Endothelial cell of umbilical vein (primary cell): ENCODE measurements at regions not wholly inside any gene's neighbourhood (a gene's known extent, or its start where the extent isn't known, plus 50 kb on each side); places are given as distances from the start of the nearest gene placed in this dataset.

Experiments used
- BruUV-seq: library from RNA; stranded (reverse); fragments of 400-500 nt; replicated peaks from 2 replicates; lab custom pipeline; 2021; lab: Mats Ljungman, UMichigan
- CTCF ChIA-PET: fragments of 300-600, 350-600 bp; sonication (Branson Sonifier 250); formaldehyde crosslinking; loops from one replicate; lab custom pipeline; 2021; ENCODE audit warnings: antibody characterized with exemption, inconsistent platforms; lab: Charles Lee
- POLR2A ChIA-PET: fragments of 300-600, 350-600 bp; sonication (Branson Sonifier 250); formaldehyde crosslinking; loops from one replicate; lab custom pipeline; 2021; ENCODE audit warnings: antibody characterized with exemption, inconsistent platforms; lab: Charles Lee
- DNase-seq: peaks from one replicate; pipeline ENCODE4 v3.0.0-alpha.2; 2011; ENCODE audit warnings: low read depth, low spot score
- FAIRE-seq: peaks from 2 replicates; lab custom pipeline; 2011; peaks lifted over from hg19 to GRCh38; lab: Jason Lieb, UNC
- H2AFZ ChIP-seq: 2 replicates; pipeline ENCODE4 v1.6.0; 2012; ENCODE audit warnings: low read depth, low read length, control low read depth, inconsistent platforms
- H3K27ac ChIP-seq: 2 replicates; pipeline ENCODE4 v1.5.1; 2011; ENCODE audit warnings: low read depth, mild to moderate bottlenecking, control low read depth, low read length, moderate library complexity; ENCODE audit not compliant: insufficient read depth
- H3K27me3 ChIP-seq, 2 experiments: 2 replicates each; pipeline versions ENCODE4 v1.6.0 to v1.6.1; 2011; ENCODE audit warnings: low read length in 2 of 2, mixed read lengths in 1 of 2; ENCODE audit not compliant: control insufficient read depth in 2 of 2, insufficient read depth in 2 of 2
- H3K36me3 ChIP-seq, 2 experiments: 2 replicates in 1 of 2; 3 replicates in 1 of 2; pipeline ENCODE4 v1.5.1; 2011; ENCODE audit warnings: low read length in 2 of 2, mild to moderate bottlenecking in 1 of 2, moderate library complexity in 1 of 2; ENCODE audit not compliant: control insufficient read depth in 2 of 2, insufficient read depth in 2 of 2; ENCODE audit errors: extremely low read depth in 1 of 2
- H3K4me1 ChIP-seq: 3 replicates; pipeline ENCODE4 v1.5.1; 2011; ENCODE audit warnings: mild to moderate bottlenecking, low read length; ENCODE audit not compliant: control insufficient read depth, insufficient read depth; ENCODE audit errors: extremely low read depth
- H3K4me2 ChIP-seq: 2 replicates; pipeline ENCODE4 v1.6.1; 2011; ENCODE audit warnings: low read length, control low read depth, mixed read lengths; ENCODE audit not compliant: insufficient read depth
- H3K4me3 ChIP-seq, 3 experiments: fragments of 200-600 bp in 1 of 3; sonication (generic), shearing (Covaris generic) in 1 of 3; replicated peaks in 1 of 3; 2 replicates each; pipeline ENCODE4 v1.5.1; 2011 to 2016; ENCODE audit warnings: control low read depth in 3 of 3, low read length in 3 of 3, mild to moderate bottlenecking in 2 of 3, inconsistent platforms in 1 of 3, low read depth in 1 of 3, moderate library complexity in 1 of 3; ENCODE audit not compliant: insufficient read depth in 1 of 3
- H3K79me2 ChIP-seq: 2 replicates; pipeline ENCODE4 v1.6.0; 2012; ENCODE audit warnings: low read length, inconsistent platforms; ENCODE audit not compliant: control insufficient read depth, insufficient read depth
- H3K9ac ChIP-seq: replicated peaks from 2 replicates; pipeline ENCODE3; 2011; ENCODE audit warnings: low read length, control low read depth; ENCODE audit not compliant: insufficient read depth; ENCODE audit errors: extremely low read depth
- H3K9me1 ChIP-seq: replicated peaks from 3 replicates; pipeline ENCODE4 v1.6.0; 2011; ENCODE audit warnings: mild to moderate bottlenecking, low read length; ENCODE audit not compliant: control insufficient read depth, insufficient read depth; ENCODE audit errors: extremely low read depth
- H3K9me3 ChIP-seq: replicated peaks from 2 replicates; pipeline ENCODE4 v1.5.1; 2012; ENCODE audit warnings: low read length, inconsistent platforms; ENCODE audit not compliant: control insufficient read depth, insufficient read depth
- H4K20me1 ChIP-seq: replicated peaks from 2 replicates; pipeline ENCODE3; 2011; ENCODE audit warnings: mild to moderate bottlenecking, low read length; ENCODE audit not compliant: control insufficient read depth, insufficient read depth; ENCODE audit errors: extremely low read depth
- CTCF ChIP-seq, 2 donors: IDR thresholded peaks; 1 replicate in 1 of 2; 2 replicates in 1 of 2; pipeline ENCODE4 v1.5.1; 2011; ENCODE audit warnings: low read length in 2 of 2, mild to moderate bottlenecking in 2 of 2, moderate library complexity in 2 of 2, control low read depth in 1 of 2, inconsistent platforms in 1 of 2, low read depth in 1 of 2; ENCODE audit not compliant: insufficient read depth in 1 of 2; ENCODE audit errors: extremely low read depth in 1 of 2
- EZH2 ChIP-seq: IDR thresholded peaks from 2 replicates; pipeline ENCODE4 v1.6.1; 2012; ENCODE audit warnings: borderline replicate concordance, low read depth, mild to moderate bottlenecking, moderate library complexity, low read length, inconsistent platforms; ENCODE audit not compliant: severe bottlenecking
- FOS ChIP-seq: IDR thresholded peaks from 2 replicates; pipeline ENCODE4 v1.6.1; 2011; ENCODE audit warnings: mild to moderate bottlenecking, low read length, moderate library complexity, borderline replicate concordance; ENCODE audit not compliant: insufficient read depth
- GATA2 ChIP-seq: IDR thresholded peaks from 2 replicates; pipeline ENCODE4 v1.7.0; 2011; ENCODE audit warnings: low read depth, mild to moderate bottlenecking, moderate library complexity, mixed read lengths, low read length; ENCODE audit not compliant: insufficient read length, insufficient read depth
- JUN ChIP-seq: IDR thresholded peaks from 2 replicates; pipeline ENCODE4 v1.6.1; 2011; ENCODE audit warnings: borderline replicate concordance, low read depth; ENCODE audit not compliant: insufficient read length, insufficient read depth
- MAX ChIP-seq: IDR thresholded peaks from 2 replicates; pipeline ENCODE4 v1.6.1; 2011; ENCODE audit not compliant: insufficient read depth, insufficient read length
- MYC ChIP-seq: IDR thresholded peaks from one replicate; pipeline ENCODE4 v1.6.1; 2011; ENCODE audit warnings: mild to moderate bottlenecking, low read depth, low read length
- POLR2A ChIP-seq: IDR thresholded peaks from 2 replicates; pipeline ENCODE4 v1.6.1; 2012; ENCODE audit warnings: low read depth, mild to moderate bottlenecking, control low read depth, low read length
- POLR2AphosphoS5 ChIP-seq: IDR thresholded peaks from 2 replicates; pipeline ENCODE4 v1.6.1; 2012; ENCODE audit warnings: low read depth, mild to moderate bottlenecking, control low read depth, low read length, moderate library complexity; ENCODE audit not compliant: insufficient read depth
- dilution Hi-C: fragments of 300-500 bp; cut with MboI; formaldehyde crosslinking; loops from one replicate; pipeline ENCODE4 v1.15.0; 2019; ENCODE audit warnings: low sequenced_read_pairs; ENCODE audit not compliant: extremely low pct_ligation_motif_present
- intact Hi-C: fragments of 100-400 bp; cut with micrococcal nuclease; formaldehyde crosslinking; loops from one replicate; pipeline ENCODE4 v1.10.0; 2022

- TF ChIP-seq POLR2A (no peak), GATA2 (no peak), MAX (no peak), JUN (no peak)
- intact Hi-C loops: no loop called here
These were observed 214.5 kb downstream of the TEX29 start for GRCh38 chr13:111534751-111535522.

GRCh38 chr13:111535523-111535811, 215.0 kb downstream of the TEX29 start:
- no peaks in the 10 kb centered on the region for H3K9me1 ChIP-seq
- CTCF ChIA-PET: no interaction called here
- DNase-seq (no peak), FAIRE-seq (no peak)
- POLR2A ChIA-PET: no interaction called here
- BruUV-seq: no TSS peak
- H3K9me3 ChIP-seq: no peaks in the 10 kb centered on the region
- H3K4me2 ChIP-seq: no peak overlapping the region
- no peak overlapping the region for H2AFZ ChIP-seq
- H3K4me3 ChIP-seq: no peak overlapping the region
- H3K27ac ChIP-seq: no peak overlapping the region
- no peak overlapping the region for H3K9ac ChIP-seq
- dilution Hi-C loops (no loop called here), intact Hi-C loops (no loop called here)
- TF ChIP-seq POLR2AphosphoS5 (no peak), EZH2 (no peak), FOS (no peak), GATA2 (no peak), POLR2A (no peak), MAX (no peak), MYC (no peak), JUN (no peak), CTCF (IDR thresholded peaks at IDR 0.05; ENCODE audit: extremely low read depth in 1 of 2, insufficient read depth in 1 of 2, low read depth in 1 of 2, low read length in 2 of 2) (no peak)
- H3K4me1 ChIP-seq: no peaks in the 10 kb centered on the region
- H3K36me3 ChIP-seq: no peaks in the 10 kb centered on the region
- no peaks in the 10 kb centered on the region for H3K27me3 ChIP-seq
- no peaks in the 10 kb centered on the region for H4K20me1 ChIP-seq
- no peaks in the 10 kb centered on the region for H3K79me2 ChIP-seq

More at GRCh38 chr13:111534751-111535522, 214.5 kb downstream of the TEX29 start:
- Histone ChIP-seq H4K20me1 (no peaks in the 10 kb centered on the region), H3K27ac (no peak overlapping the region), H3K27me3 (no peaks in the 10 kb centered on the region), H3K36me3 (no peaks in the 10 kb centered on the region), H2AFZ (no peak overlapping the region), H3K4me2 (no peak overlapping the region), H3K4me1 (no peaks in the 10 kb centered on the region), H3K9ac (no peak overlapping the region), H3K9me3 (no peaks in the 10 kb centered on the region), H3K79me2 (no peaks in the 10 kb centered on the region), H3K9me1 (no peaks in the 10 kb centered on the region), H3K4me3 (no peak overlapping the region)
- no TSS peak for BruUV-seq
- DNase-seq (no peak), FAIRE-seq (no peak)
- POLR2A ChIA-PET: no interaction called here
- dilution Hi-C loops: no loop called here
- CTCF ChIA-PET: no interaction called here
